Caki2 (cell line): ENCODE measurements at regions not wholly inside any gene's neighbourhood (a gene's known extent, or its start where the extent isn't known, plus 50 kb on each side); places are given as distances from the start of the nearest gene placed in this dataset.
"Not testable (repeated sequence)": the region's sequence is repeated elsewhere in the genome, so short reads cannot be mapped to it uniquely, and the experiment has no call there.

ENCODE experiments used
- DNase-seq: peaks from one replicate; pipeline ENCODE4 v3.0.0-alpha.2; 2015; ENCODE audit warnings: low read depth
- in situ Hi-C: cut with HindIII; loops from 2 replicates; pipeline ENCODE4 v1.10.0; 2016; ENCODE audit warnings: low sequenced_read_pairs, low pct_unique_long_range_greater_than_20kb, mixed read lengths

GRCh38 chr14:44403193-44403592 lies 103.9 kb downstream of the FSCB start:
- in situ Hi-C loops = no loop called here
- DNase-seq = no peak

DNA sequence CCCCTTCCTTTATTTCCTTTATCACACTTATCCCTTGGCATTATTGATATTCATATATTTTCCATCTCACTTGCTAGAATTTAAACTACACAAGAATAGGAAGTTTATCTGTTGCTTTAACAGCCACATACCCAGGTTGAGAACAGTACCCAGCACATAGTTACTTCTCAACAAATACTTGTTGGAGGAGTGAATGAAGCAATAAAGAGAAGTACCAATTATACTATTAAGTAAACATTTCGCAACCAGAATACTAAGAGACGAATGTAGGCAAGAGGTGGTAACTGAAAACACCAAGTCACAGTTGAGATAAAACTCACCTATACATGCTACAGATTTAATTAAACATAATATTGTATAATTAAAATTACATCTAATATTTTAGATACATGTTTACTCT lies 110.9 kb downstream of the FSCB start:
- in situ Hi-C loops = no loop called here
- no peak for DNase-seq

GRCh38 chr14:44392984-44393383 lies 114.1 kb downstream of the FSCB start:
- in situ Hi-C loops = no loop called here
- no peak for DNase-seq

DNA sequence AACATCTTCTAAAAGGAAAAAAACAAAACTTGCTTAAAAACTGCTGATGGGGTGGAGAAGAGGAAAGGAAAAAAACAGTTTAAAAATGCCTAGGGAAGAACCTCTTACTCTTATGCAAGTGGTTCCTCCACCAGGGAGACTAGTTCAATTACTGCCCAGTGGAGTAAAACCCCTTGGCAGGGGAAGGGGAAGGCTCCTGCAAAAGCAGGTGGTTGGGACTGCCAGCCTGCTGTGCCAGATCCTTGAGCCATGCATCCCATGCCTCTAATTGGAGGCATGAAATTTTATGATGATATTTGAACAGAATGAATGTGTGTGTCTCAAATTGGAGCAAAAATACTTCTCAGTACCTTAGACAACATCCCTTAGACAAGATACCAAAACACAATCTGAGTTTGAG lies 118.8 kb downstream of the FSCB start:
- no peak for DNase-seq
- in situ Hi-C loops = no loop called here

DNA sequence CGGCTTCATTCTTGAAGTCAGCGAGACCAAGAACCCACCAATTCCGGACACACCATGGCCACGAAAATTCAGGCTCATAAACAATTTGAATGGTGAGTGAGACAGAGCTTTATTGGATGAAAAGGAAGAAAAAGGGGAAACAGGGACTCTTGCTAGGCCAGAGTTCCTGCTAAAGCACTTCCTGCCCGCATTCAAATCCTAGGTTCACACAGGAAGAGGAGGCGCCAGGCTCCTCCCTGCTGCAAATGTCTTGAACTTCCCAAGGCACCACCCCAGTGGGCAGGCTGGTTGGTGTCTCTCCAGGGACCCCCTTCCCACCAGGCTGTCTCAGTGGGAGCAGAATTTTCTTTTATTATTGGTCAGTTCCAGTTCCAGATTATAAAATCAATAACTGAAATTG lies 121.2 kb downstream of the FSCB start:
- in situ Hi-C loops = no loop called here
- DNase-seq = no peak

GRCh38 chr14:44385296-44385695 lies 121.8 kb downstream of the FSCB start:
- DNase-seq, in situ Hi-C loops: not testable (repeated sequence)

DNA sequence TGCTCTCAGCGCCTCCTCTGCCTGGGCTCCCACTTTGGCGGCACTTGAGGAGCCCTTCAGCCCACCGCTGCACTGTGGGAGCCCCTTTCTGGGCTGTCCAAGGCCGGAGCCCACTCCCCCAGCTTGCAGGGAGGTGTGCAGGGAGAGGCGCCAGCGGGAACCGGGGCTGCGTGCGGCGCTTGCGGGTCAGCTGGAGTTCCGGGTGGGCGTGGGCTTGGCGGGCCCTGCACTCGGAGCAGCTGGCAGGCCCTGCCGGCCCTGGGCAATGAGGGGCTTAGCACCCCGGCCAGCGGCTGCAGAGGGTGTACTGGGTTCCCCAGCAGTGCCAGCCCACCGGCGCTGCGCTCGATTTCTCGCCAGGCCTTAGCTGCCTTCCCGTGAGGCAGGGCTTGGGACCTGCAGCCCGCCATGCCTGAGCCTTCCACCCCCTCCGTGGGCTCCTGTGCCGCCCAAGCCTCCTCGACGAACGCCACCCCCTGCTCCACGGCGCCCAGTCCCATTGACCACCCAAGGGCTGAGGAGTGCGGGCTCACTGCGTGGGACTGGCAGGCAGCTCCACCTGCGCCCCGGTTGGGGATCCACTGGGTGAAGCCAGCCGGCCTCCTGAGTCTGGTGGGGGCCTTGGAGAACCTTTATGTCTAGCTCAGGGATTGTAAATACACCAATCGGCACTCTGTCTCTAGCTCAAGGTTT lies 122.3 kb downstream of the FSCB start:
- in situ Hi-C loops, DNase-seq: not testable (repeated sequence)

DNA sequence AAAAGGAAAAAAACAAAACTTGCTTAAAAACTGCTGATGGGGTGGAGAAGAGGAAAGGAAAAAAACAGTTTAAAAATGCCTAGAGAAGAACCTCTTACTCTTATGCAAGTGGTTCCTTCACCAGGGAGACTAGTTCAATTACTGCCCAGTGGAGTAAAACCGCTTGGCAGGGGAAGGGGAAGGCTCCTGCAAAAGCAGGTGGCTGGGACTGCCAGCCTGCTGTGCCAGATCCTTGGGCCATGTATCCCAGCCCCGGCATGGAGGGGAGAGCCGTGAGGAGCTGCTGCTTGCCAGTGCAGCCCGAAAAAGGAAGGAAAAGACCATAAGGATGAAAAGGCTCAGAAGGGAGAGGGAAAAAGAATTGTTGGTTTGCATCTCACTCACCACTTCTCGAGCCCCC lies 123.0 kb downstream of the FSCB start:
- no peak for DNase-seq
- in situ Hi-C loops = no loop called here

DNA sequence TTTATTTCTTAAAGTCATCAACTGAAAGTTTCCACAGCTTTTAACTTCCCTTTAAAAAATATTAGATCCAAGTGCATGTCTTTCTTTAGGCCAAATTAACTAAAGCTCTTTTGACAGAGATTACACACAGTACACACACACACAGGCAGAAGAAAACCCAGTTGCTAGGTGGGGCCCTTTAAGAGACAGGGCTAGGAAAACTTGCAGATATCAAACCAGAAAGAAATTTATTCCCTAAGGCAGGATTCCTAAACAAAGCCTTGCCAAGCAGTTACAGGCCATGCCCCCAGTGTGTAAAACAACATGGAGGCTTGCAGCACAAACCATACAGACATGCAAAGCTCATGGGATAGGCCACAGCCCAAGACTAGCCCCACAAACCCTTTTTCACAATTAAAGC lies 123.4 kb downstream of the FSCB start:
- DNase-seq = no peak
- in situ Hi-C loops = no loop called here

- in situ Hi-C loops = no loop called here
- DNase-seq = no peak
Measured at GRCh38 chr14:44379292-44379977, 127.6 kb downstream of the FSCB start.

DNA sequence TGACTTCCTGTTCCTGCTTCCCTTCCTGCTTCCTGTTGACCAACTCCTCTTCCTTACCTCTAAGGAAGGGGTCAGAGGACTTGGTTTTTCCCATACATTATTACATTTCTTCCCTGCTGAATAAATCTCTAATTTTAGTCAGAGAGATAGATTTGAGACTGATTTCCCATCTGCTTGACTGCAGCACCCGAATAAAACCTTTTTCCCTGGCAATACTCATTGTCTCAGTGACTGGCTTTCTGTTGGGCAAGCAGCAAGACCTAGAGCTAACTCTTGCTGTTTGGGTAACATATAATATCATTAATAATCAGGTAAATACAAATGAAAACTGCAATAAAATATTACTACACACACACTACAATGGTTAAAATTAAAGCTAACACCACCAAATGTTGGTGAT lies 132.2 kb downstream of the FSCB start:
- in situ Hi-C loops = no loop called here
- no peak for DNase-seq

DNA sequence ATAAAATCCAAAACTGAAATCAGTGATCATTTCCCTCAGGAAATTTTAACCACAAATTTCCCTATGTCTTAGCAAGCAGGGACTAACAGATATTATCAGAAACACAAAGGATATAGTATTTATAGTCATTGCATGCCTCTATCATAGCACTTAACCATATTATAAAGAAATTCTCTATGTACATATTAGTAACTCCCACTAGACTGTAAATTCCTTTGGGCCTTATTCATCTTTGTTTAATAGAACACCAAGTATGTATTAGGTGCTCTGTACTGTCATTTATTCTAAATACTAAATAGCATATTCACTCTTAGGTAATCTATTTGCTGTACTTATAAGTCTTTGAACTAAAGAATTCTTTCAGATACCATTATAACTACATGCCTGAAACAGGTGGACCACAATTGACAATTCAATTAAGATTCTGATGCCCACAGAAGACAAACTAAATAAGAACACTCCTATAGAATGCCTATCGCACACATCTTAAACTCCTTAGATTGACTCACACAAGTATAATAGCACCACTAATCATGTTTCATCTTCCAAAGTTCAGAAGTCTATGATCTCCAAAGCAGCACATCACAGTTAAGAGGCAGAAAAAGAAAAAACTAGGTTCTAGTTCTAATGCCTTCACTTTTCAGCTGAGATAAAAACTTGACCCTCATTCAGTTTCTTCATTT lies 134.1 kb downstream of the FSCB start:
- in situ Hi-C loops = no loop called here
- DNase-seq = no peak

DNA sequence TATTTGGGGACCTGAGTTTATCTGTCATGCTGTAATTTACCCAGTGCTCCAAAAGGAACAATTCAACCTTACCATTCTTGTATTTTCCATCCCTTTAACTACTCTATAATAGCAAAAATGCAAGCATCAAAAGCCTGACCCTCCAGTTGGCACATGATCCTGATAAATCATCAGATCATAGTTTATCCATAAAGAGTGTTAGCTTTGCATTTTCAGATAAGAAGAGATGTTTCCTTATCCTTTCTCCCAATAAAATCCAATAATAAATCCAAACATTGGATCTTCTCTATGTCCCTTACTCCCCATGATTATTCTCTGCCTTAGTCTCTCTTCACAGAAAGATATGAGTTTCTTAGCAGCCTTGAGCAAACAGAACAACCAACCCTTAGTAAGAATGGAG lies 134.9 kb downstream of the FSCB start:
- DNase-seq = no peak
- in situ Hi-C loops = no loop called here

- DNase-seq = no peak
- in situ Hi-C loops = no loop called here
Measured at GRCh38 chr14:44370727-44371126, 136.4 kb downstream of the FSCB start.

GRCh38 chr14:44369401-44370123 lies 137.5 kb downstream of the FSCB start:
- no peak for DNase-seq
- in situ Hi-C loops = no loop called here

DNA sequence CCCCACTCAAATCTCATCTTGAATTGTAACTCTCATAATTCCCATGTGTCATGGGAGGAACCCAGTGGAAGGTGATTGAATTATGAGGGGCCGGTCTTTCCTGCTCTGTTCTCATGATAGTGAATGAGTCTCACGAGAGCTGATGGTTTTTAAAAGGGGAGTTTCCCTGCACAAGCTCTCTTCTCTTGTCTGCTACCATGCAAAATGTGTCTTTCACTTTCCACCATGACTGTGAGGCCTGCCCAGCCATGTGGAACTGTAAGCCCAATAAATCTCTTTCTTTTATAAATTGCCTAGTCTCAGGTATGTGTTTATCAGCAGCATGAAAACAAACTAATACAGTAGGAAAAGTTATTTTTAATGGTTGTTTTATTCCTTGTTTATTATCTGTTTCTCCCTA lies 146.0 kb downstream of the FSCB start:
- DNase-seq = no peak
- in situ Hi-C loops = no loop called here

DNA sequence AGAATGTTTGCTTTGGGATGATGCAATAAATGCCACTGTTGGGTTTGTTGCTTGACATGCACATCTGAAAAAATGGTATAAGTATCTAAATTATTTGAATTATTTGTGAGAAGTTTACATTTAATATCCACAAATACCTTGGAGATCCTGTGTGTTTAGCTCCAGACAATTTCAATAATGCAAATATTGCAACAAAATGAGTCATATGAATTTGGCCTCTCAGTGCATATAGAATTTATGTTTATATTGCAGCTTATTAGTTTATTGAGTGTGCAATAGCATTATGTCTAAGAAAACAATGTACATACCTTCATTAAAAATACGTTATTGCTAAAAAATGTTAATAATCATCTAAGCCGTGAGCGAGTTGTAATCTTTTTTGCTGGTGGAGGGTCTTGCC lies 153.3 kb downstream of the FSCB start:
- in situ Hi-C loops = no loop called here
- DNase-seq = no peak

- no peak for DNase-seq
- in situ Hi-C loops = no loop called here
Measured at GRCh38 chr14:44352201-44352600, 154.9 kb downstream of the FSCB start.

- in situ Hi-C loops = no loop called here
- DNase-seq = no peak
Measured at GRCh38 chr14:44347316-44347715, 159.8 kb downstream of the FSCB start.
